H1 (cell line): ENCODE measurements at regions not wholly inside any gene's neighbourhood (a gene's known extent, or its start where the extent isn't known, plus 50 kb on each side); places are given as distances from the start of the nearest gene placed in this dataset.

Experiments
- CTCF ChIA-PET: fragments of 300-600 bp; sonication (Branson Sonifier 250); formaldehyde crosslinking; loops from one replicate; lab custom pipeline; 2021; ENCODE audit not compliant: partially characterized antibody; lab: Charles Lee
- POLR2A ChIA-PET: fragments of 300-600 bp; sonication (Branson Sonifier 250); formaldehyde crosslinking; loops from one replicate; lab custom pipeline; 2021; ENCODE audit warnings: inconsistent platforms; ENCODE audit not compliant: partially characterized antibody; lab: Charles Lee
- DNase-seq, 2 experiments: peaks; one replicate each; pipeline versions ENCODE4 v3.0.0 to v3.0.0-alpha.2; 2010 to 2022; ENCODE audit warnings: low spot score in 2 of 2, low read depth in 1 of 2, mixed read lengths in 1 of 2
- FAIRE-seq: peaks from 2 replicates; lab custom pipeline; 2011; peaks lifted over from hg19 to GRCh38; lab: Jason Lieb, UNC
- H2AFZ ChIP-seq: 2 replicates; pipeline ENCODE4 v1.8.1; 2012; ENCODE audit warnings: low read length, inconsistent platforms
- H2AK5ac ChIP-seq: 2 replicates; pipeline ENCODE4 v1.6.1; 2013; ENCODE audit warnings: low read depth, low read length
- H2BK120ac ChIP-seq: replicated peaks from 2 replicates; pipeline ENCODE3; 2013; ENCODE audit warnings: low read depth, low read length, inconsistent platforms
- H2BK12ac ChIP-seq: 2 replicates; pipeline ENCODE4 v1.6.1; 2013; ENCODE audit warnings: low read depth, low read length
- H2BK15ac ChIP-seq: 2 replicates; pipeline ENCODE4 v1.6.1; 2013; ENCODE audit warnings: low read length
- H2BK20ac ChIP-seq: 2 replicates; pipeline ENCODE4 v1.6.1; 2013; ENCODE audit warnings: low read length
- H2BK5ac ChIP-seq: 2 replicates; pipeline ENCODE4 v1.6.1; 2013; ENCODE audit warnings: low read depth, low read length
- H3K14ac ChIP-seq: 2 replicates; pipeline ENCODE4 v1.6.1; 2013; ENCODE audit warnings: inconsistent platforms; ENCODE audit not compliant: insufficient read length
- H3K18ac ChIP-seq: 2 replicates; pipeline ENCODE4 v1.6.1; 2013; ENCODE audit warnings: low read length; ENCODE audit errors: extremely low read depth
- H3K23ac ChIP-seq: 2 replicates; pipeline ENCODE4 v1.6.1; 2013; ENCODE audit warnings: inconsistent platforms; ENCODE audit not compliant: insufficient read length
- H3K23me2 ChIP-seq: 2 replicates; pipeline ENCODE4 v1.6.1; 2013; ENCODE audit warnings: low read depth, low read length
- H3K27ac ChIP-seq: 2 replicates; pipeline ENCODE4 v1.6.1; 2011; ENCODE audit warnings: low read depth, low read length, inconsistent platforms
- H3K27me3 ChIP-seq, 4 experiments: replicated peaks in 1 of 4; 1 replicate in 1 of 4; 2 replicates in 3 of 4; pipeline versions ENCODE4 v1.6.1 to v1.8.1; 2011 to 2013; ENCODE audit warnings: low read length in 3 of 4, mild to moderate bottlenecking in 3 of 4, inconsistent platforms in 2 of 4, mixed read lengths in 2 of 4, moderate library complexity in 1 of 4; ENCODE audit not compliant: control insufficient read depth in 3 of 4, insufficient read depth in 3 of 4; ENCODE audit errors: extremely low read depth in 1 of 4
- H3K36me3 ChIP-seq, 4 experiments: 2 replicates each; pipeline versions ENCODE4 v1.6.1 to v1.8.1; 2011 to 2013; ENCODE audit warnings: mild to moderate bottlenecking in 4 of 4, low read length in 3 of 4, moderate library complexity in 2 of 4, control low read depth in 1 of 4, inconsistent platforms in 1 of 4; ENCODE audit not compliant: insufficient read depth in 4 of 4, control insufficient read depth in 2 of 4
- H3K4ac ChIP-seq: replicated peaks from 2 replicates; pipeline ENCODE3; 2013; ENCODE audit warnings: low read length, low read depth, mixed read lengths, inconsistent platforms; ENCODE audit not compliant: insufficient read length
- H3K4me1 ChIP-seq, 4 experiments: replicated peaks in 1 of 4; 1 replicate in 1 of 4; 2 replicates in 3 of 4; pipeline versions ENCODE4 v1.6.1 to v1.8.1; 2011 to 2013; ENCODE audit warnings: low read length in 3 of 4, inconsistent platforms in 2 of 4, mixed read lengths in 1 of 4; ENCODE audit not compliant: insufficient read depth in 4 of 4, control insufficient read depth in 3 of 4
- H3K4me2 ChIP-seq, 2 experiments: 2 replicates each; pipeline versions ENCODE4 v1.6.1 to v1.8.1; 2011 to 2013; ENCODE audit warnings: low read depth in 2 of 2, low read length in 2 of 2, control low read depth in 1 of 2, inconsistent platforms in 1 of 2, mild to moderate bottlenecking in 1 of 2; ENCODE audit not compliant: insufficient read depth in 1 of 2
- H3K4me3 ChIP-seq, 4 experiments: fragments of 200-600, 300-600 bp in 1 of 4; sonication (generic), shearing (Covaris generic), sonication (Bioruptor Twin) in 1 of 4; 2 replicates each; pipeline versions ENCODE4 v1.5.1 to v1.8.1; 2011 to 2016; ENCODE audit warnings: low read length in 4 of 4, low read depth in 3 of 4, control low read depth in 2 of 4, inconsistent platforms in 2 of 4, mild to moderate bottlenecking in 2 of 4, mixed read lengths in 1 of 4, moderate library complexity in 1 of 4; ENCODE audit not compliant: insufficient read depth in 2 of 4; ENCODE audit errors: extremely low read depth in 1 of 4
- H3K56ac ChIP-seq: replicated peaks from 2 replicates; pipeline ENCODE3; 2013; ENCODE audit warnings: low read depth, mild to moderate bottlenecking, mixed read lengths, low read length, inconsistent platforms; ENCODE audit not compliant: insufficient read length
- H3K79me1 ChIP-seq: 2 replicates; pipeline ENCODE4 v1.6.1; 2013; ENCODE audit warnings: low read depth, low read length, control low read depth
- H3K79me2 ChIP-seq, 2 experiments: 2 replicates each; pipeline versions ENCODE4 v1.6.1 to v1.8.1; 2012 to 2013; ENCODE audit warnings: low read length in 2 of 2, mild to moderate bottlenecking in 2 of 2, inconsistent platforms in 1 of 2; ENCODE audit not compliant: insufficient read depth in 2 of 2, control insufficient read depth in 1 of 2
- H3K9ac ChIP-seq, 4 experiments: replicated peaks in 1 of 4; 1 replicate in 1 of 4; 2 replicates in 3 of 4; pipeline versions ENCODE4 v1.6.1 to v1.8.1; 2011 to 2013; ENCODE audit warnings: low read depth in 3 of 4, low read length in 3 of 4, control low read depth in 2 of 4, mild to moderate bottlenecking in 2 of 4, moderate library complexity in 2 of 4, inconsistent platforms in 1 of 4; ENCODE audit errors: extremely low read depth in 1 of 4
- H3K9me3 ChIP-seq, 2 experiments: 2 replicates each; pipeline versions ENCODE4 v1.6.1 to v1.8.1; 2012 to 2013; ENCODE audit warnings: mild to moderate bottlenecking in 2 of 2, moderate library complexity in 2 of 2, control low read depth in 1 of 2, inconsistent platforms in 1 of 2, low read depth in 1 of 2, low read length in 1 of 2, mixed read lengths in 1 of 2; ENCODE audit not compliant: insufficient read depth in 2 of 2
- H4K20me1 ChIP-seq, 2 experiments: replicated peaks in 1 of 2; 2 replicates each; pipeline versions ENCODE3 to v1.8.1; 2011 to 2013; ENCODE audit warnings: inconsistent platforms in 2 of 2, low read length in 2 of 2, mild to moderate bottlenecking in 1 of 2; ENCODE audit not compliant: insufficient read depth in 2 of 2, control insufficient read depth in 1 of 2
- H4K5ac ChIP-seq: 2 replicates; pipeline ENCODE4 v1.6.1; 2013; ENCODE audit warnings: low read length, low read depth, mixed read lengths, inconsistent platforms; ENCODE audit not compliant: insufficient read length
- H4K8ac ChIP-seq: 2 replicates; pipeline ENCODE4 v1.8.0; 2013; ENCODE audit warnings: mild to moderate bottlenecking, moderate library complexity, low read length, inconsistent platforms; ENCODE audit not compliant: insufficient read depth; ENCODE audit errors: extremely low read depth
- H4K91ac ChIP-seq: replicated peaks from 2 replicates; pipeline ENCODE3; 2013; ENCODE audit warnings: low read length, mixed read lengths, inconsistent platforms; ENCODE audit not compliant: insufficient read length
- BCL11A ChIP-seq, 2 experiments: IDR thresholded peaks; one replicate each; pipeline ENCODE4 v1.6.1; 2011; ENCODE audit warnings: low read depth in 2 of 2, low read length in 2 of 2, mild to moderate bottlenecking in 2 of 2
- KDM4A ChIP-seq: IDR thresholded peaks from one replicate; pipeline ENCODE4 v1.7.1; 2012; ENCODE audit warnings: low read depth, mild to moderate bottlenecking, moderate library complexity, low read length, inconsistent platforms; ENCODE audit not compliant: severe bottlenecking
- SIN3A ChIP-seq, 2 experiments: IDR thresholded peaks in 1 of 2; conservative IDR thresholded peaks in 1 of 2; 2 replicates each; pipeline ENCODE4 v1.6.1; 2011 to 2012; ENCODE audit warnings: low read length in 2 of 2, improper control_type of control experiment in 1 of 2, low read depth in 1 of 2, mild to moderate bottlenecking in 1 of 2
- SP4 ChIP-seq: IDR thresholded peaks from 2 replicates; pipeline ENCODE4 v1.6.1; 2012; ENCODE audit warnings: low read length, inconsistent platforms
- WGBS, 2 experiments: shearing (Covaris generic) in 1 of 2; methylation state at CpG; one replicate each; pipeline versions ENCODE4 v1.1.6 to v1.1.7; 2013 to 2015; ENCODE audit warnings: low lambda C conversion rate in 2 of 2, mixed read lengths in 2 of 2, inconsistent platforms in 1 of 2, low coverage in 1 of 2, missing lambda C conversion rate in 1 of 2; ENCODE audit not compliant: insufficient replicate concordance in 2 of 2, insufficient coverage in 1 of 2, insufficient read length in 1 of 2; ENCODE audit errors: extremely low coverage in 1 of 2, missing lambda C conversion rate in 1 of 2; 5-methylcytosine and 5-hydroxymethylcytosine counted together

DNA sequence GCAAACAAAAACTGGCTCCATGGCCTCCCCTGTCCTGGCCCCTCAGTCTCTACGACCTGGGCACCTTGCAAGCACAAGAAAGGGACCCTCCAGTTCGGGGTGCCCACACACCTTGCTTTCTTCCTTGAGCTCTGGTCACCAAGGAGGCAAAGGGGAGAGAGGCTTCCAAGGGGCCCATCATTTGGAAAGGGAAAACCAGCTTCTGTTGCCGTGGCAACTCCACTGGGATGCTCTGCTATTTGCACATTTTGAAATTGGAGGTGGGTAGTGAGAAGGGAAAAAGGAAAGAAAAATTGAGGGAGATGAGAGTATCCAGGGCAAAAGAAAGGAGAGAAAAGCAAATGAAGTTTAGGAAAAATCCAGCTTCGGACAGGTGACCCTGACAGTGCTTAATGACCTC, 388.4 kb downstream of the SHANK2 start:
- H4K91ac ChIP-seq, result no peak overlapping the region
- H3K36me3 ChIP-seq, result no peaks in the 10 kb centered on the region
- H2BK120ac ChIP-seq, result no peak overlapping the region
- H2BK15ac ChIP-seq, result no peak overlapping the region
- no peak overlapping the region for H4K8ac ChIP-seq
- H3K79me1 ChIP-seq, result no peaks in the 10 kb centered on the region; the same call in 1 of the 2 replicates
- no peak overlapping the region for H3K56ac ChIP-seq
- POLR2A ChIA-PET, result no interaction called here
- H3K4ac ChIP-seq, result no peak overlapping the region
- H2AFZ ChIP-seq, result no peak overlapping the region
- H4K5ac ChIP-seq, result no peak overlapping the region
- peaks cover 0 to 7% (median 3%) of the 10 kb centered on the region in 4 experiments; a peak in 4 of 7 replicates for H3K4me1 ChIP-seq
- H4K20me1 ChIP-seq, result peaks cover 2 to 5% of the 10 kb centered on the region in 2 experiments
- no peak overlapping the region for H3K4me3 ChIP-seq
- H3K79me2 ChIP-seq, result no peaks in the 10 kb centered on the region
- CTCF ChIA-PET, result interaction anchor here (1.0 kb wide), 1 partner anchor 68 kb away, joined by 3 read pairs; no protein-coding TSS in a partner anchor
- DNase-seq (no peak), FAIRE-seq (no peak)
- H2BK5ac ChIP-seq, result no peak overlapping the region
- H3K23ac ChIP-seq, result no peak overlapping the region
- H3K27ac ChIP-seq, result no peak overlapping the region
- H3K9ac ChIP-seq, result no peak overlapping the region
- no peak overlapping the region for H3K4me2 ChIP-seq
- H2BK20ac ChIP-seq, result no peak overlapping the region
- no peaks in the 10 kb centered on the region for H3K9me3 ChIP-seq
- WGBS, 2 experiments, result 77% methylated on average over 4 of the region's 4 CpGs; no CpG with 5 or more reads in 1 of the 2 experiments
- no peak overlapping the region for H3K14ac ChIP-seq
- no peak overlapping the region for H3K18ac ChIP-seq
- H2BK12ac ChIP-seq, result no peak overlapping the region
- H2AK5ac ChIP-seq, result no peak overlapping the region
- H3K23me2 ChIP-seq, result peaks cover 5% of the 10 kb centered on the region; the same call in 1 of the 2 replicates
- H3K27me3 ChIP-seq, result no peaks in the 10 kb centered on the region
- TF ChIP-seq SIN3A (conservative IDR thresholded peaks at IDR 0.05 in 1 of 2, IDR thresholded peaks at IDR 0.05 in 1 of 2; ENCODE audit: low read depth in 1 of 2, low read length in 2 of 2), result no peak
- no peak for TF ChIP-seq BCL11A (IDR thresholded peaks at IDR 0.05; ENCODE audit: low read depth in 2 of 2, low read length in 2 of 2)
- TF ChIP-seq SP4, result no peak
- TF ChIP-seq KDM4A, result no peak
